VCaP (cell line): ENCODE measurements at regions not wholly inside any gene's neighbourhood (a gene's known extent, or its start where the extent isn't known, plus 50 kb on each side); places are given as distances from the start of the nearest gene placed in this dataset.

Experiments used
- H3K27ac ChIP-seq: fragments of 450-650 bp; 2 replicates; pipeline ENCODE4 v1.5.1; 2017
- TF ChIP-seq, protein P1 (sequence below): fragments of 450-650 bp; conservative IDR thresholded peaks from 2 replicates; pipeline ENCODE4 v1.5.1; 2017; ENCODE audit warnings: mild to moderate bottlenecking, moderate library complexity

GRCh38 chr17:12290207-12290606, 269.5 kb downstream of the MAP2K4 start:
- no peak overlapping the region for H3K27ac ChIP-seq
- TF ChIP-seq, protein P1, sequence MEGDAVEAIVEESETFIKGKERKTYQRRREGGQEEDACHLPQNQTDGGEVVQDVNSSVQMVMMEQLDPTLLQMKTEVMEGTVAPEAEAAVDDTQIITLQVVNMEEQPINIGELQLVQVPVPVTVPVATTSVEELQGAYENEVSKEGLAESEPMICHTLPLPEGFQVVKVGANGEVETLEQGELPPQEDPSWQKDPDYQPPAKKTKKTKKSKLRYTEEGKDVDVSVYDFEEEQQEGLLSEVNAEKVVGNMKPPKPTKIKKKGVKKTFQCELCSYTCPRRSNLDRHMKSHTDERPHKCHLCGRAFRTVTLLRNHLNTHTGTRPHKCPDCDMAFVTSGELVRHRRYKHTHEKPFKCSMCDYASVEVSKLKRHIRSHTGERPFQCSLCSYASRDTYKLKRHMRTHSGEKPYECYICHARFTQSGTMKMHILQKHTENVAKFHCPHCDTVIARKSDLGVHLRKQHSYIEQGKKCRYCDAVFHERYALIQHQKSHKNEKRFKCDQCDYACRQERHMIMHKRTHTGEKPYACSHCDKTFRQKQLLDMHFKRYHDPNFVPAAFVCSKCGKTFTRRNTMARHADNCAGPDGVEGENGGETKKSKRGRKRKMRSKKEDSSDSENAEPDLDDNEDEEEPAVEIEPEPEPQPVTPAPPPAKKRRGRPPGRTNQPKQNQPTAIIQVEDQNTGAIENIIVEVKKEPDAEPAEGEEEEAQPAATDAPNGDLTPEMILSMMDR, result no peak

- no peak overlapping the region for H3K27ac ChIP-seq
- TF ChIP-seq, protein P1, result no peak
Measured at GRCh38 chr17:12296209-12296625, 275.5 kb downstream of the MAP2K4 start.

GRCh38 chr17:12301551-12301950, 280.9 kb downstream of the MAP2K4 start:
- H3K27ac ChIP-seq, result no peak overlapping the region
- TF ChIP-seq, protein P1, result no peak

GRCh38 chr17:12302711-12303110, 282.0 kb downstream of the MAP2K4 start:
- no peak overlapping the region for H3K27ac ChIP-seq
- TF ChIP-seq, protein P1, result no peak

- TF ChIP-seq, protein P1, result no peak
- H3K27ac ChIP-seq, result no peak overlapping the region
Measured at GRCh38 chr17:12310811-12311210, 290.1 kb downstream of the MAP2K4 start.

- no peak overlapping the region for H3K27ac ChIP-seq
- TF ChIP-seq, protein P1, result no peak
Measured at GRCh38 chr17:12312692-12313091, 292.0 kb downstream of the MAP2K4 start.

- TF ChIP-seq, protein P1, result no peak
- no peak overlapping the region for H3K27ac ChIP-seq
Measured at GRCh38 chr17:12313786-12314185, 293.1 kb downstream of the MAP2K4 start.

- TF ChIP-seq, protein P1, result no peak
- H3K27ac ChIP-seq, result no peak overlapping the region
Measured at GRCh38 chr17:12316021-12316420, 295.3 kb downstream of the MAP2K4 start.
